Brain pericyte (primary cell): ENCODE measurements at regions not wholly inside any gene's neighbourhood (a gene's known extent, or its start where the extent isn't known, plus 50 kb on each side); places are given as distances from the start of the nearest gene placed in this dataset.
"Not testable (repeated sequence)": the region's sequence is repeated elsewhere in the genome, so short reads cannot be mapped to it uniquely, and the experiment has no call there.

ENCODE experiments used
- DNase-seq: peaks from one replicate; pipeline ENCODE4 v3.0.0-alpha.2; 2012; ENCODE audit warnings: low read depth, low spot score

DNA sequence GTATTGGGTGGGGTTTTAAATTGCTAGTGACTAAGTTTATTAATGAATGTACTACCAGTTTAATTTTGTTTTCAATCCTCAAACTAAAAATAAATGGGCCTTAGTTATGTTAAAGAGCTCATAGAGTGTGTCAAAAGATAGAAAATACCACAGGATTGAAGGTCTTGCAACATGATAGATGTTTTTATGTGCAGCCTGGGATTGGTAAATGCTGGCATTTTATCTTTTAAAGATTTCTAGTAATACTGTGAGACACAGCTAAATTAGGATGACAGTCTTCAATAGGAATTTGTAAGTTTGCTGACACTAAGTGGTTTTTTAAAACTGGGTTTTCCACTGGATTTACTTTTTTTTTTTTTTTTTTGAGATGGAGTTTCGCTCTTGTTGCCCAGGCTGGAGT lies 122.3 kb downstream of the HAUS1 start:
- no peak for DNase-seq

DNA sequence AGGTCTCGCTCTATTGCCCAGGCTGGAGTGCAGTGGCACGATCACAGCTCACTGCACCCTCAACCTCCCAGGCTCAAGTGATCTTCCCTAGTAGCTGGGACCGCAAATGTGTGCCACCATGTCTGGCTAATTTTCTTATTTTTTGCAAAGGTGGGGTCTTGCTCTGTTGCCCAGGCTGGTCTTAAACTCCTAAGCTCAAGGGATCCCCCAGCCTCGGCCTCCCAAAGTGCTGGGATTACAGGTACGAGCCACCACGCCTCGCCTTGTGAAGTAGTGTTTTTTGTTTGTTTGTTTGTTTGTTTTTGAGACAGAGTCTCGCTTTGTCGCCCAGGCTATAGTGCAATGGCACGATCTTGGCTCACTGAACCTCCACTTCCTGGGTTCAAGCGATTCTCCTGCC lies 125.5 kb downstream of the HAUS1 start:
- not testable (repeated sequence) for DNase-seq

DNA sequence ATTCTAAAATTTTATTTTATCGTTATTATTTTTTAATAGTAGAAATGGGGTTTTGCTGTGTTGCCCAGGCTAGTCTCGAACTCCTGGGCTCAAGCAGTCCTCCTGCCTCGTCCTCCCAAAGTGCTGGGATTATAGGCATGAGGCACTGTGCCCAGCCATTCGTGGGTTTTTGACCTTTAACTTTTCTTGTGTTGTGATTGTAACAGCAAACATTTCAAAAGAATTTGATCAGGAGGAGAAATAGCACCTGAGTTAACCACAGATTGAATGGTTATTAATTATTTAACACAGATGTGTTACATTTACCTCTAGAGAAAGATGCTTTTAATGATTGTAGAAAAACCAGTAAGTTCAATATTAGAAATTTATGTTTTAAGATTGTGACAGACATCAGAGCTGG lies 132.0 kb downstream of the HAUS1 start:
- no peak for DNase-seq

DNA sequence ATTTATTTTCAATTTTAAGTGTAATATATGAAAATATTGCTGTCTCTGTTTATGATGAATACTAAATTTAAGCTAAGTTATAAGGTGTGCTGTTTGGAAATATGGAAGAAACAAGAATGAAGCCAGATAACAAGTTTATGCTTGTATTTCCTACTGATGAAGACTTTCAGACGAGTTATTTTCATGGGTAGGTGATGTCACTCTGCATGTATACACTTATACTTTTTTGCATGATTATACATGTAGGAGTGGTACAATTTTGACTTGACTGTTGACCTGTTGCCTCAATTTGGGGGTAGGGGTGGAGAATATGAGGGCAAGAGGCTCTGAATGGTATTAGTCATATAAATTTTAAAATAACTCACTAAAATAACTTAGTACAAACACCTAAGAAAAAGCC lies 133.7 kb downstream of the HAUS1 start:
- DNase-seq, result no peak

DNA sequence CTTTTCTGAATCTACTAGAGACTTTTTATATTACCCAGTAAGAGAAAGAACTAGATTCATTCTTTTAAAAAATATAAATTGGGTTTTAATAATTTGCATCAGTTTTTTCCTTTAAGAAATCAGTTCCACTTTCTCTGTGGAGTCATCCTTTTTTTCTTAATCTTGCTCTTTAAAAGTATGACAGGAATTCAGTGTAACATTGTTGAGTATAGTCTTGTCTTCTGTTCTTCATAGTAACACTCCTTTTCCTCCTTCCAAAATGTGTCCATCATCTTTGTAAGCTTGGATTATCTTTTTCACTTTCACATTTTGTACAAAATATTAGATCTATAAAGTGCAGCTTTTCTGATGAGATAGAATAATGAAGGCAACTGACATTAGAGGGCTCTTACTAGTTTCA lies 135.4 kb downstream of the HAUS1 start:
- DNase-seq, result no peak

DNA sequence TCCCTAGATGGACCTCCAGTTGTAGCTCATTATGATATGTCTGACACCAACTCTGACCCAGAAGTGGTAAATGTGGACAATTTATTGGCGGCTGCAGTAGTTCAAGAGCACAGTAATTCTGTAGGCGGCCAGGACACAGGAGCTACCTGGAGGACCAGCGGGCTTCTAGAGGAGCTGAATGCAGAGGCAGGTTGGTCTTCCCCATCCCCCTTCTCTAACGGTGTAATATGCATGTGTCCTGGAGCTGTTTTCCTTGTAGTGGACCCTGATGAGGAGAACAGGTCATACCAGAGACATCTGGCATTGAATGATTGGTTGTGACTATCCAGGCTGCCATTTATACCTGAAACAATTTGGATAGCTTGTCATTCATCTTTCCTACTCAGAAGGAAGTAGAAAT lies 135.8 kb downstream of the HAUS1 start:
- DNase-seq, result no peak

DNA sequence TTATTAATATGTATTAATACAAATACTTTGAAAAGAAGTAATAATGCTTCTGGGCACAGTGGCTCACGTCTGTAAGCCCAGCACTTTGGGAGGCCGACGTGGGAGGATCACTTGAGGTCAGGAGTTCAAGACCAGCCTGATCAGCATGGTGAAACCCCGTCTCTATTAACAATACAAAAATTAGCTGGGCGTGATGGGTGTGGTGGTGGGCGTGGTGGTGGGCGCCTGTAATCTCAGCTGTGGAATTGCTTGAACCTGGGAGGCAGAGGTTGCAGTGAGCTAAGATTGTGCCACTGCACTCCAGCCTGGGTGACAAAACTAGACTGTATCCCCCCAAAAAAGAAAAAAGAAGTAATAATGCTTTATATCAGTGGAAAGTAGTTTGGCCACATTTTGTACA lies 137.2 kb downstream of the HAUS1 start:
- not testable (repeated sequence) for DNase-seq

DNA sequence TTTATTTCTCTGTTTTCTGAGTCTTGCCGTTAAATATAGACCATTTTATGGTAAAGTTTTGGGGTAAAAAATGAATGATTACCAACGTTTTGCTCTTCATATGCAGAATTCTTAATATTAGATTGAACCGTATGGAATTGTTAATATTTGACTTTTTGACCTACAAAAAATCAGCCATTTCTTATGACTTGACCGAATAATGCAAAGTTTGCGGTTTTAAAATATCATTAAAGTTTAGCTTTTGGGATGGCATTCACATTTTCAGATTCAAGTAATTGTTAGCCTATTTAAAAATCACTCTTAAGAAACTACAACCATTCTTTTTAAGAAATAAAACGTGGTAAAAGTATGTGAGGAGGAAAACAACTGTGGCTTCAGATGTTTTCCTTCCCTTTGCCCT lies 138.0 kb downstream of the HAUS1 start:
- DNase-seq, result no peak

DNA sequence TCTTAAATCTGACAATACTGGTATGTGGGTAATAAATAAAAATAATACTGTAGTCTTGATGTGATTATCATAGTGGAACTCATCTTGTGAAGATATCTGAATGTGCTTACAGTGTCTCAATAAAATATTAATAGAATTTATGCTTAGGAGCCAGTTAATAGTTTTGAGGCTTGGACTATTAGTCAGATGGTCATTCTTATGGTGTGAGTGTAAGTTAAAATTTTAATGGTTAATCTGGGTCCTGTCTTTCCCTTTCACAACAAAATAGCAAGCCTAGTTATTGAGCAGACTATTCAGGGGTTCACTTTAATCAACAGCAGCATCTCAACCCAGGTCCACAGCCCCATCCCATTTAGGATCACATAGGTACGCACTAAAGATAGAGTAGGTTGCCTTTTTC lies 138.9 kb downstream of the HAUS1 start:
- no peak for DNase-seq

DNA sequence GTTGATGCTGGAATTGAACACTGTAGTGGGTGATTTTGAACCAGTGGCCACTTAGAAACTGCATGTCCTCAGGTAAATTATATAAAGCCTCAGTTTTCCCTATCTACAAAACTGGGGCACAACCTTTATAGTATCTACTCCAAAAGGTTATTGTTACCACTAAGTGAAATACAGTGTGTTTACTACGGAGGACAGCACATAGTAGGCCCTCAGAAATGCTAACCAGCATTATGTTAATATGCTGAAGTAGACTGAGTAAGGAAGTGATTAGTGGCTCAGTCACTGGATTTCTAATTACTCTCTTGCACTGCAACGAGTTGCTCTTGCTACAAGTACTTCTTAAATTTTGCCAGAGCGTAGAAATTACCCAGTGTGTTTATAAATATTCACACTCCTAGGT lies 139.5 kb downstream of the HAUS1 start:
- DNase-seq, result no peak

DNA sequence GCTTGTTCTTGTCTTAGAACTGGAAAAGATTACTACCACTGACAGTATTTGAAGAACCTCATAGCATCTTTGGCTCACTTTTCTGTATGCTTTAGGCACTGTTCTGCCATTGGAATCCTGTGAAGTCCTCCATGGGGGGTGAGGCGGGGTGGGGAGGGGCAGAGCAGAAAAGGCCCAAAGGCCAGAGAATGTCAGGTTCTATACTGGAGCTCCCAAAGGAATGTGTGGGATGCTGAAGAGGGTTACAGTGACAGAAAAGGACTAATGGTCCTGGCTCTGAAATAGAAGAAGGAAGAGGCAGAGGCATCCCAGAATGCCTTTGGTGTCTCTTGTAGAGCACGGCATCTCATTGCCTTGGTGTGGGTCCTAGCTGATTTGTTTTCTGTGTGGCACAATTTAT lies 141.9 kb downstream of the HAUS1 start:
- DNase-seq, result no peak

DNA sequence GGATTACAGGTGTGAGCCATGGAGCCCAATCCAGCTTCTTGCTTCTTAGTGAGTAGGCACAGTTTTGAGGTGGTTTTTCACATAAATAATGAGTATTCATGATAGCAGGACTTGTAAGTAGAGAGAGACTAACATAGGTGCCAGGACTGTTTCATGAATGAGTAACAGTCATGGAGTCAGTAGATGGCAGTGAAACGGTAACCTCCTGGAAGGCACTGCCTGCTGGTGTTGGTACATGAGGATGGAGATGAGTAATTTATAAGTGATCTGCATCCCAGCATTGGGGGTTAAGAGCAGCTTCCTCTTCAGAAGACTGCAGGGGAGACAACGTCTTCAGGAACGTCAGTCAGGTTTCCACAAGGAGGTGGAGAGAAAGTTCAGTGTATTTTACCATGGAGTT lies 143.8 kb downstream of the HAUS1 start:
- DNase-seq, result no peak

DNA sequence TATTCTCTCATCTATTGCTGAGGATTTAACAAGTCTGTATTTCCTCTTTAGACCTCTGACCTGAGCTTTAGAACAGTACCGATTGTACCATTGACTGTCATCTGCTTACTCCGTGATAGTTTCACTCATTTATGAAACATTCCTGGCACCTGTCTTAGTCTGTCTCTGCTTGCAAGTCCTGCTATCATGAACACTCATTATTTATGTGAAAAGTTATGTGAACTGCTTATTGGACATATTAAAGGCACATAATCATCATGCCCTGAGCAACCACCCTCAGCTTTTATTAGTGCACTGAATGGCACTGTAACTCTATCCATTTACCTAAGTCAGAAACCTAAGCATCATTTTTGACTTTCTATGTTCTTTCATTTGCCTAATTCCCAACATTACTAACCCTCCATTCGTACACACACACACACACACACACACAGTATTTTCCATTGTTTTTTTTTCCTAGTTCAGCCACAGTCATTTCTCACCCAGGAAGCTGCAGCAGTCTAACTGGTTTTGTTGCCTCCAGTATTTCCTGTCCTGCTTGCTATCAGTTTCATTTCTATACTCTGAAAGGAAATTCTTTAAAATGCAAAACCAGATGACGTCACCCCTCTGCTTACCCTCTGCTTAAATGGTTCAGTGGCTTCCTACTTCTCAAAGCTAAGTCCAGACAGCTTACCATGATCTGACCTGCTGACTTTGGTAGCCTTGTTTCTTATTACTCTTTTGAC lies 146.1 kb downstream of the HAUS1 start:
- DNase-seq, result no peak

DNA sequence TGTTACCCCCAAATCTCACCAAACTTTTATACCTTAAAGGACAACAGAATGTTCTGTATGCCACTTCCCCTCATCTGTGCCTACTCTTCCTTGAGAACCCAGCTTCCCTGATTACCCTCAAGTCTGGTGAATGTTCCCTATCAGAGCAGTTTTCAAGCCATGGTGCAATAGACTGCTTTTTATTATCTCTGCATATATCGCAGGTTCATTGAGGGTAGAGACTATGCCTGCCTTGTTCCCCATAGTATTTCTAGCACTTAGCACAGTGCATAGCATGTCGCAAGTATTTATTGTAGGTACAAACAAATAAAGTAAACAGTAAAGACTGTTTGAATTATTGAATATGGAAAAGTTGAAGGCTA lies 146.6 kb downstream of the HAUS1 start:
- no peak for DNase-seq

DNA sequence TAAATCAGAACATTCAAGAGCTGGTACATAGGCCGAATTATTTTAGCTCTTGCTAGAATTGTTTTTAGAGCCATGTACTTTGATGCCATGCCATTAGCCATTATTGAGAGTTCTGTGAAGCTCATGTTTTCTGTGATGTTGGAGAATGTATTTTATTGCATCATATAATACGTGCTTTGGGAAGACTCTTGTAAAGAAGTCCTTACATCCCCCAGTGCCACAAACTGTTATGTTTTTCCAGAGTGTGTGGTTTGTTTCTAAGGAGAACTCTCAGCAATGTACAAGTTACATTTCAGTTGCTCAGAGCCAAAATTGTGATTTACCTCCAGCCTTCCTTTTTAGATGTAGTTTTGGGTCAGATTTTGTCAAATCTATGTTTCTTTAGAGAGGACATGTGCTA lies 148.6 kb downstream of the HAUS1 start:
- DNase-seq, result no peak

DNA sequence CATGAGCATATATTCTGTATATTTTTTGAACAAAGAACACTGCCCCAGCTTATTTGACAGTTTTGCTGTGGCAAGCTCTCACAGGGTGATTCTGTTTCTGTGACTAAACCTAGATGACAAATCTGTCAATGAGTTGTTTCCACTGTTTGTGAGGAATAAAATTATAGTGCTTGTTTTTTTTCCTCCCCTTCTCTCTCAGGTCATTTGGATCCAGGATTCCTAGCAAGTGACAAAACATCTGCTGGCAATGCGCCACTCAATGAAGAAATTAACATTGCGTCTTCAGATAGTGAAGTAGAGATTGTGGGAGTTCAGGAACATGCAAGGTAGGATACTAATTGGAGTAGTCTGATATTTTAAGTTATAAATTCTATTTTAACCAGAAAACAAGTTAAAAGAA lies 149.3 kb downstream of the HAUS1 start:
- DNase-seq, result no peak

DNA sequence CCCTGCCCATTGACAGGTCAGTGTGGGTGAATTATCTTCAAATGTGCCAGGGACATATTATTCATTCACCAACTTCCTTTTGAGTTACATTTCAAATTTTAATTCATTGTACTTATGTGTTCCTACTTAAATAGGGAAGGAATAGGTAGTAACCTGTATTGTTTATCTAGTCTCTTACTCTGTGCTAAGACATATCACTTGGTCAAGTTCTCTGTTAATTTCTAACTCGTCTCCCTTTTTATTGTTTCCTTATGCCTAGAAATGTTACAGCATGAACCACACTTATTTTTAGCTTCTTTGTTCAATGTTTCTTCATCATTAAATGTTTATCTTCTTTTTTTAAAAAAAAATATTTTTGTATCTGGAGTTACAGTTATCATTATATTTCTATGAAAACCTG lies 151.9 kb downstream of the HAUS1 start:
- DNase-seq, result no peak

DNA sequence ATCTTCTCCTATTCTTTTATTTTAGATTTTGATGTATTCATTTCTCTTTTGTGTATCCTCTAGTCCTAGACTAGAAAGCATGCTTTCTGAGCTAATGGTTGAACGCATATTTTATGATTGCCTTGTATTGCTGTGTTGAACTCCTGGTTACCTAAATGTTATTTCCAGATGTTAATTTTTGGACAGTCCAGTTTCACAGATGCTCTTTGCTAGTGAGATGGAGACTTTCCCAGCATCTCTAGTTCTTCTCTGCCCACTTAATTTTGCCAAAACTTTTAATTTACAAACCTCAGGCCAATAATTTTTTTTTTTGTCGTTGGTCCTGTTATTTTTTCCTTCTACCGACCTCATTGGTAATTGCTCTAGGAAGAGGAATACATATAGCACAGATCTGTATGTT lies 153.2 kb downstream of the HAUS1 start:
- DNase-seq, result no peak

DNA sequence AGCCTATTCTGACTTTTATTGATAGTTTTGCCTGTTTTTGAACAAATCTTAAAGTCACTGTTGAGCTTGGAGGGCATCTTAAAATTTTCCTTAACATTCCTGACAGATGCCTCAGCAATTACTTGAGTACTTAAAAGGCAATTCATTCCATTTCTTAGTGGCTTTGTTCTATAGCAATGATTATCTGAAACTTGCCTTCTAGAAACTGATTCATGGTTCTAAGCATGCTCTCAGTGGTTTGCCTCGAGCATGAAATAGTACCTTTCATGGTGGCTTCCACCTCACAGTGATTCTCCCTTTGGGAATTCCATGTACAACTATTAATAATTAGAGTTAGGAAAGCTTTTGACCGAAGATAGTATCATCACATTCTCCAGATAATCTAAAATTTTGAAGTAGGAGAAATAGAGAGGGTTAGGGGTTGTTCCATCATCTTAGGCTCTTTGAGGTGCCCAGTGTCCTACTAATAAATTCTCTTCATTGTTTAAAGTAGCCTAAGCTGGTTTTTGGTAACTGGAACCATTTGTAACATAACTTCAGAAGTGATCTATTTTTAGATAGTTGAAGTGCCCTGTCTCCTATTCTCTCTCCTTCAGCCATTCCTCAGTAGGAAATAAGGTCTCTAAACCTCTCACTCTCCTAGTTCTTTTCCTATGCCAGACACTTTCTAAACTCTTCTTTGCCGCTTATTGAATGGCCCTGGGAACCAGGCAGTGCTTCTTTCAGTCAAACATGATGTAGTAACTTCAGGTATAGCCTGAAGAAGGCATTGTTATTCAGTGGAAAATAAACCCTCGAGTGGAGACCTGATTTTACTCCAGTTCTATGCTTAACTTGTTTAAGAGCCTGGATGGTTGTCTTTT lies 156.1 kb downstream of the HAUS1 start:
- DNase-seq, result no peak

DNA sequence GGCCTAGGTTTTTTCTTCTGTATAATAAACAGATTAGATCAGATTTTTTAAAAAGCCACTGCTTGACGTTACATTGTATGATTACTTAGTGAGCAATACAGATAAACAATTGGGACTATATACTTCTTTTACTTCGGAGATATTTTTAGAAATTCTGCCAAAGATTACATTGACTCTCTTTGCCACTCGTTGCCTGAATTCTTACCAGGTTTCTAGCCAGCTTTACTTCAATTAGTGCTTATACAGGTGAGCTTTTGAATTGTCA lies 156.6 kb downstream of the HAUS1 start:
- DNase-seq, result no peak

DNA sequence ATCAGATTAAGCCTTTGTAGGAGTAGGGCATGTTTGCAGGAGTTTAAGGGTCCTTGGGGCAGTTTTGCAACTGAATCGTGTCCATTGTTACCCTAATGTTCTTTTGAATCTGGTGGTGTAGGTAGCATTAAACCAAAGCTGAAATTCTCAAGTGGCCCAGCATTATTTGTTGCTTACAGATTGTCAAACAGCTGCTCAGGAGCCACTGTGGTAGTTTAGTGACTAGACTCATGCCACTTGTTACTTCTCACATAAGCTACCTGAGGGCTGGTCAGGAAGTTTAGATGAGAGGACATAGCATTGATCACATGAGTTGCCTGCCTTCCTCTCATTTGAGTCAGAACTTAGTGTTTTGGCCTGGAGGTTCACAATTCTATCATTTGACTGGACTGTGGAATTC lies 157.6 kb downstream of the HAUS1 start:
- no peak for DNase-seq

DNA sequence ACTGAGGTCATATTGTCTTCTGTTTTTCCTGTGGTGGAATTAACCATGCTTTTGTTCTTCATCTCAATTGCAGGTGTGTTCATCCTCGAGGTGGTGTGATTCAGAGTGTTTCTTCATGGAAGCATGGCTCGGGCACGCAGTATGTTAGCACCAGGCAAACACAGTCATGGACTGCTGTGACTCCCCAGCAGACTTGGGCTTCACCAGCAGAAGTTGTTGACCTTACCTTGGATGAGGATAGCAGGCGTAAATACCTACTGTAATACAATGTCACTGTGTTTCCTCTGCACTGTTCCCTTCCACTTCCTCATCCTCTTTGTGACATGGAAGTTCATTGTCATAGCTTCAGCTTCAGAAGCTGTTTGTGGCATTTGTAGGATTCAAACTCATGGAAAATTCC lies 158.7 kb downstream of the HAUS1 start:
- DNase-seq, result no peak

DNA sequence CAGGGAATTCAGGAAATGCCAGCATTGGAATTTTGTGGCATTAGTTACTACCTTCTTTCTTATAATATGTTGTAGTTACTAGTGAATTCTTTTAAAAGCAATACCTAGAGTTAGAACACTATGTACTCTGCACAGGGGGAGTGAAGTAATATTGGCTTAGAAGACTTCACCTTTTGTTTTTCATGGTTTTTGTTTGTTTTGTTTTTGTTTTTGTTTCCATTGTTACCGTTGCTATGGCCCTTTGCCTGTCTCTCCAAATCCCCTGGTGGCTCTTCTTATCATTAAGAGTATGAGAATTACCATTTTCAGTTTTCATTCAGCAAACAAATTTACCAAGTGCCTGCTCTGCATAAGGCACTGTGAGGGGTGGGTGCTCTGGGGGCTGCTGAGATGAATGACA lies 160.1 kb downstream of the HAUS1 start:
- DNase-seq, result no peak
